Endometrial microvascular endothelial cells (primary cell): ENCODE measurements at regions not wholly inside any gene's neighbourhood (a gene's known extent, or its start where the extent isn't known, plus 50 kb on each side); places are given as distances from the start of the nearest gene placed in this dataset.

Experiments
- in situ Hi-C: cut with HindIII; loops from 2 replicates; pipeline ENCODE4 v1.10.0; 2017; ENCODE audit warnings: low sequenced_read_pairs, low pct_unique_long_range_greater_than_20kb; ENCODE audit errors: inconsistent ontology term

DNA sequence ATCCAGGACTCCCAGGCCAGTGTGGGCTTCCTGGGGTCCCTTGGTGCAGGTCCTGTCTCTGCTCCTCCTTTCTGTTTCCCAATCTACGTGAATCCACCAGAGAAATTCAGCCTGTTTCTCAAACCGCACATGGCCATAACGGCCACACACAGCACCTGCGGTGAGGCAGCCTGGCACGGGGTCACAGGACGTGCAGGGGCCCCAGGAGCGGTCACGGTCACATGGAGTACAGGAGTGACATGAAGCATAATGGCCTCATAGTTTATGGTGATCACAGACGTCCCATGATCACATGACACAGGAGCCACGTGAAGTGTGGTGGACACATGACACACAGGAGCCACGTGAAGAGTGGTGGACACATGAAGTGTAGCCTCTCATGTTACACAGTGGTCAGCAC lies 248.5 kb upstream of the IRX4 start:
- in situ Hi-C loops, result no loop called here

DNA sequence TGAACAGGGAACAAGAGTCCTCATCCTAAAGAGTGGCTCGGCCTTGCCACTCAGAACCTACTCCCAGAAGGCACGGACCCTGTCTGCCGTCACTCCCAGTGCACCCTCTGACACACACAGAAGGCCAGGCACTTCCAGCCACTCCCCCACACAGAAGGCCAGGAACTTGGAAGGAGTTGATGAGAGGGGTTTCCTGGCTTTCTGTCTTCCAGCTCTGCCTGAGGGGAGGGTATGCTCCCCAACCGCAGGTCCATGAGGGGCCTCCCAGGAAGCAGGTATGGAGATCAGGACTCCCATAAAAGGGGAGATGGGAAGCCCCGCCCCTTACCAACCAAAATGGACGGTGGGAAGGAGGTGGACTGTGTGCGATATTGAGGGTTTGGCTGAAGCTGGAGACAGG lies 247.6 kb upstream of the IRX4 start:
- in situ Hi-C loops, result no loop called here

DNA sequence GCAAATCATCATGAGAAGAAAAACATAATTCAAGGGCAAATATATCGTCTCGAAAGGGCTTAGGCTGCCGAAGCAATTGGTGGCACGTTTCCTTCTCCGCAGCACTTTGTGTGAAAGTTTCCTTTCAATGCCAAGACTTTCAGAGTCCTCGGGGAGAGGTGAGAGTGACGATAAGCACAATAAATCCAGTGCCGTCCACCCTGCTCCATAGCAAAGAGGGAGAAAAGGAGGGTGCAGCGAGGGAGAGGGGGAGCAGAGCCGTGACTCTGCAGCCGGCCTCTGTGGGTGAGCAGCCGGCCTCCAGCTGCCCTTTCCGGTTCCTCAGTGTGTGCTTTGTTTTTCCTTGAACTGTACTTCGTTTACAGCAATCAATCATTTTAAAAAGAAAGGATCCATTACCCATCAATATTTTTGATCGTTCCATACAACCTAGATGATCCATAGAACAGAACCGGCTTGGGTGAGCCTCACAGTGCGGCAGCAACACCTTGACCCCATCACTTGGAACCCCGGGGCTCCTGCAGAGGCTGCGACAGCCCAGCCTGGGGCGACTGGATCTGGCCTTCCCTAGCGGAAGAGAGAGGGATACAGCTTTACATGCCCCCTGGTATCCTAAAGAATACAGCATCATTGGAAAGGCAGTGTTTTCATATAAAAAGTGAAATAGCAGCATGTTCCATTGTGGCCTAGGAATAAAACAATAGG lies 247.0 kb upstream of the IRX4 start:
- in situ Hi-C loops, result no loop called here

DNA sequence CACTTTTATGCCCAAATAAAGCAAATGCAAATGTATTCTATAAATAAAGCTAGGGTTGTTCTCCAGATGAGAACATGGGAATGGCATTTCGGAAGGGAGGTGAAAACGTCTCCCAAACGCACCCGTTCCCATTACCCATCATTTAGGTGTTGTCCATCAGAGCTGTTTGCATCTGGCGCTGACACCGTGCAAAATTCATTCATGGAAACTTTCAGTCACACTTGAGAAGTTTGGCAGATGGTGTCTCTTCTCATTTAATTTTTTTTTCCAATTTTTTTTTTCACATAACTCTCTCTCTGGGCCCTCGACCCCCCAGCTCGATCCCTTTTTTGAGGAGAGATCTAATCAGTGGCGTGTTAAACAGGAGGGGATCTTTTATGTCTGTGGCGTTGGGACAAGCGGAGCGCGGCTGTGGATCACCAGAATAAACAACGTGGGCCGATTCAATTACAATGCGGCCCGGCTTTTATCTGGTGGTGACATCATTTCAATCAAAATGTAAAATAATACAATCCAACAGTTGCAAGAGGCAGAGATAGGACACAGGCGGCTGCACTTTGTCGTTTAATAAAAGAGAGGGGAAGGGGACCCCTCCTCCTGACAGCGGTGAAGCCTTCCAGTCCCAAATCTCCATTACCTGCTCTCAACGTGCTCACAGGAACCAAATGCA lies 246.1 kb upstream of the IRX4 start:
- in situ Hi-C loops, result no loop called here

DNA sequence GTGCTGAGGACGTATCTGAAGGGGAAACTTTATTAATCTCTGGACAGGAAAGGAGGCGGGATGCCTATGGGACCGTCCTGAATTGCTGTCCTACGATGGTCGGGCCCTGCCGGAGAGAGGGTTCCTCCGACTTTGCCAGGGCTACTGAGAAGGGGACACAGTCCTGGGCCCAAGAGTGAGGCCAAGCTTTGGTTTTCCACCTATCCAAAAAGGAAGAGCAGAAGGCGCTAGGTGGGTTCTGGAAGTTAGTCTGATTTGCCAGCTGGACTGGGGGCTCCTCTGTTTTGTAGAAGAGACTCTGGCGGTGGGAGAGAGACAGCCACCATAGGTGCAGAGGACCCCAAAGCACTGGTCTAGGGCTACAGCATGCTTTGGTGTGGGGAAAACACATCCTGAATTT lies 243.8 kb upstream of the IRX4 start:
- in situ Hi-C loops, result no loop called here

DNA sequence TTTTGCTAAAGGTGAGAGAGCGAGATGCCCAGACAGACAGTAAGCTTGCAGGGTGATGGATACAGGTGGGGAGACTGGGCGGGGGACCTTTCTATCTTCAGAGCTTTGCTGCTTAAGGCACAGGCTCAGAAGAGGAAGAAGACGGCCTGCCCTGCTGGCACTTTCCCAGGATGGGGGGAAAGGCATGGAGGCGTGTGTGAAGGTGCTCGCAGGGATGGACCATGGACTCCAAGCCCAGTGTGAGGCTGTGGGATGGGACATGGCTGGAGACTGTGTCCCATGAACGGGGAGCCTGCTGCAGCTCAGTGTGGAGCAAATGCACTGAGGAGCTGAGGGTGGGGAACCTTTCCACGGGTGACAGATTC lies 243.2 kb upstream of the IRX4 start:
- in situ Hi-C loops, result no loop called here

DNA sequence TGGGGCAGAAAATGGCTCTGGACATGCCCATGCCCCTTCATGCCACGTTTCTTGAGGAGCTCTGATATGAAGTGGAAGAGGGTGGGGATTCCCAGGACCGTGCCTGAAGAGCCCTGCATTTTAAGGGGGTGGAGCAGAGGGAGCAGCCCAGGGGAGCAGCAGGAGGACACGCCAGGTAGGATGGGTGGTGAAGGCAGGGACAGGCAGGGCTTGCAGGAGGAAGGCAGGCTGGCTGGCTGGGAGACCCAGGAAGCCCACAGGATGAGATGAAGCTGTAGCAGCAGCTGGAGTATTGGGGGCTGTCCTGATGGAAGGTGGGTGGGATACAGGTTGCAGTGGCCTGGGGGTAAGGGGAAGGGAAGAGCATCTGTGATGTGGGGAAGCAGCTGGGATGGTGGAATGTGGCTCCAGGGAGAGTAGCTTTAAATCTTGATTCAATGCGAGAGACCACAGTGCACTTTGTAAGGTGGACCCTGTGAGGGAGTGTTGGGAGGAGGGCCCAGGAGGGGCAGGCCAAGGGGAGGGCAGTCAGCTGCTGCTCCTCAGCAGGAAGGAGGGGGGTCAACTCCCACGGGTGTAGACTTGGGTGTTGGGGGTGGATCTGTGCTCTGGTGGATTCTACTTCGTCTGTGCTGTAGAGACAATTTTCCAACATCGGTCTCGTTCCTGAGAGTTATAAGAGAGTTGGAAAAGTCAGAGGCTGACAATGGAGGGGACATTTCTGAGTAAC lies 242.6 kb upstream of the IRX4 start:
- in situ Hi-C loops, result no loop called here

DNA sequence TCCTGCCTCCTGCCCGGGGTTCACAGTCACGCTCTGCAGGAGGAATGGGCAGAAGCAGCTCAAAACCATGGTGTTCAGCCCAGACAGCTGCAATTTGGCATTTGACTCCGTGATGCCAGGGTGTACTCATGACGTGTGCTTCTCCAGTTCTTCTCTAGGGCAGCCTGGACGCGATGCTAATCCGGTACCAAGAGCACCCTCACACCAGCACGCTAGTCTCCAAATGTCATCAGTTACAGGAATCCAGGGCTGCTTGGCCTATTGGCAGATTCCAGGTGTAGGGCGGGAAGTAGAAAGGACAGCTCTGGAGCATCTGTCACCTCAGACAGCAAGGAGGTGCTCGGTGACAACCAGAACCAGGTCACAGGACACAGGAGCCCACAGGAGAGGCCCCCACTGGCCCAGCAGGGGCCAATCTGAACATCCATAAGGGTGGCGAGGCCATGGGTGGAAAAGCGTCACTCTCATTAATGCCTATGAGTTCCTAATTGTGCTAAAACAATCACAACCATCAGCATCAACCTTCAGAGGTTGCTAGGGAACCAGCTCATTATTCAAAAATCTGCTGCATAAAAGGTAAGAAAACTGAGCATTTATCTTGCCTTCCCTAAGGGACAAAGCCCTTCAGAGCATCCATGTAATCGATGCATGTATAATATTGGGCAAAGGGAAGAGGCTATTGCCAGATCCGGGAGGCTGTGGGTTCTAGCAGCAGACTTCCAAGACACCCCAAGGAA lies 241.9 kb upstream of the IRX4 start:
- in situ Hi-C loops, result no loop called here

DNA sequence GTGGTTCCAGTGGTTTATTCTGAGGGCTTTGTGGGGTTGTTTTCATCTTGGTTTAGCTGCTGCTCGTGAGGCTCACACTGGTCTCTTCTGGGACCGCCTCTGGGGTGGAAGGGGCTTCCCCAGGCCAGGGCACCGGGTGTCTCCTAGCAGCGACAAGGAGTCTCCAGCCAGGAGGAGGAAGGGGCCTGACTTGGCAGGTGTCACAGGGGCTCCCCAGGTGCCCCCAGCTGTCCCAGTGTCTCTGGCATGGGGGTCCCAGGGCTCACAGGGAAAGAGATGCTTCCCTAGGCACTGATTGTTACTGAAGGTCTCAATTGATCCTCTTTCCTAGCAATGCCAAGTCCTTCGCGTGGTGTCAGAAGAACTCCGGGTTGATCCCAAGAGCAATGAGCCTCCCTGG lies 241.1 kb upstream of the IRX4 start:
- in situ Hi-C loops, result no loop called here

DNA sequence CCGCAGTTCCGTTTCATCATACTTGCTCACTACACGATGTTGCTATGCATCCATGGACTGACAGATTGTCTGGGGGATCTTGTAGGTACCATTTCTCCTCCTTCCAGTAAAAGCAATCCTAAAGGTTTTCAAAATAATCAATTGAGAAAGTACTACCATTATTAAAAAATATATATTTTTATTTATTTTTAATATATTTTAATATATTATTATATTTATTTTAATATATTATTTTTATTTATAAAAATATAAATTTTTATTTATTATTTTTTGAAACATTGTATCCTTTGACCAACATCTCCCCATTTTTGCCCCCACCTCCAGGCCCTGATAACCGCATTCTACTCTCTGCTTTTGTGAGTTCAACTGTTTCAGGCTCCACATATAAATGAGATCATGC lies 237.6 kb upstream of the IRX4 start:
- in situ Hi-C loops, result no loop called here

DNA sequence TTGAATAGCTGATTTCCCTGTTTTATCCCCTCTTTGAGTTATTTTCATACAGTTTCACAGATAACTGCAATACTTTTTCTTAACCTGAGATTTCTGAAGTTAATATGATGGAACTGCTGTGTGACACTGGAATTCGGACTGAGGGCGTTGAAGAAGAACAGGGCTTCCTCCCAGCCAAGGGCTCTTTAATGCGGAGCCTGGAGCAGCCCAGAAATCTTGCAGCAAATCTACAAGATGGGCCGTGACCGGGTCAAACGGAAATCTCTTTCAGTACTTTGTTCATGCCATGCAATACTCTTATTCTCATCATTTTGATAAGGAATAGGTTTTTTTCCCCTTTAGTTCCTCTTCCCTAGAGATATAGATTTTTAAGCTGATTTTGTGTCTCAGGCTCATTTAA lies 236.8 kb upstream of the IRX4 start:
- in situ Hi-C loops, result no loop called here

DNA sequence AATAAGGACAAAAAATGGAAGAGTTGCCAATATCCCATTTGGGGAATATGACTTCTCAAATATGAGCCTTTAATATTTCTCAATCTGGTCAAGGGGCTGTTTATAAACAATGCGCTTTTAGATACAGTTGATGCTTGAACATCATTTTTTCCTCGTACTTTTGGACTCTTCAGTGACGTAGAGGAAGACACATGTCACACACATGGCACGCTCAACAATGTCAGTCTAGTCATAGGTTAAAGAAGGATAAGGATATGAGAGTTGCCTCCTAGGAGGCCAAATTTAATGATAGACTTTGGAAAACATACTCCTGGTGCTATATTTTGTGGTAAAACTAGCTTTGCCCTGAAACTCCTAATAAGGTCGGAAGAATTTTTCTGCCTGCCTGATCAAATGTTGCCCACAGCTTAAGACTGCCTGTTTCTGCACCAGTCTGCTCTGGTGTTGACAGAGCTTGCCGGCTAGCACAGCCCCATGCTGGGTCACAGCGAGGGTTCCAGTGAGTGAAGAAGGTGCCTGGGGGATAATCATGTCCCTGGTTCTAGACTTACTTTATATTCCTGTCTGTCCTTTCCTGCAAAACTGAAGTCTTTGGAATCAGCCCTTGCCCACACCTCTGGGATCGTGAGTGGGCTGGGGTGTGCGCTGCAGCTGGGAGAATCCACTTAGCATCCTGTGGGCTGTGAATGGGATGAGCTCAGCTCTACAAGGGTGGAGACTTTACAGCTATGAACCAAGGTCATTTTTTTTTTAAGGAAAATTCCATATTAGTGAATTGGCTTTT lies 230.8 kb upstream of the IRX4 start:
- in situ Hi-C loops, result no loop called here

DNA sequence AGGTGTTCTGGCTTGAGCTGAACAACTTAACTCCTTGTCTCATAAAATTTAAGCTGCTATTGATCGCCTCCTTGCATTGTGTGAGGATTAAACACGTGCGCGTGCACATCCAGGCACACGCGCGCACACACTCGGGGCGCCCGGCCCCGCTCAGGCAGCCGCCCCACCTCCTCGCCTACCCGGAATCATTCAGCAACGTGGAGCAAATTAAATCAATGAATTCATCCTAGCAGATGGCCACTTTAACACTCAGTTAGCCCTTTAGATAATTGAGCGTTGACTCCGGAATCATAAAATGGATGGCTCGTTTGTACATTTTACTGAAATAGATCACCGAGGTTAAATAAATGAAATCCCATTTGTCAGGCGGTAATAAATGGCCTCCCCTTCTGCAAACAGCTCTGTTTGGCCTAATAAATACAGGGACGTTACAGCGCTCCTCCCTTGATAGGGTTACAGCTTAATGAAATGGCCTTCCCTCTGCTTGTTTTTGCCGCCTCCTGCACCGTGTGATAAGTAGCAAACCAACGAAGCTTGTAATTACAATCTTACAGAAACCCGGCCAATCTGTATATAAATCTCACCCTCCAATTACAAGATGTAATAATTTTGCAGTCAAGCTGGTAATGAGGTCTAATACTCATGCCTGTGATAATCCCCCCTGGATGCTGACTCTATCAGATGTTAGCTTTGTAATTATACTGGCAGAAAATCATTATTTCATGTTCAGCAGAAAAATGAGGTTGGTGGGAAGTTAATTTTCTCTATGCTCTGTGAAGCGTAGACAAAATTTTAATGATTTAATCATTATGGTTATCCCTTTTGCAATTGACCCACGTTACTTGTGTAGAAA lies 229.7 kb upstream of the IRX4 start:
- in situ Hi-C loops, result no loop called here

DNA sequence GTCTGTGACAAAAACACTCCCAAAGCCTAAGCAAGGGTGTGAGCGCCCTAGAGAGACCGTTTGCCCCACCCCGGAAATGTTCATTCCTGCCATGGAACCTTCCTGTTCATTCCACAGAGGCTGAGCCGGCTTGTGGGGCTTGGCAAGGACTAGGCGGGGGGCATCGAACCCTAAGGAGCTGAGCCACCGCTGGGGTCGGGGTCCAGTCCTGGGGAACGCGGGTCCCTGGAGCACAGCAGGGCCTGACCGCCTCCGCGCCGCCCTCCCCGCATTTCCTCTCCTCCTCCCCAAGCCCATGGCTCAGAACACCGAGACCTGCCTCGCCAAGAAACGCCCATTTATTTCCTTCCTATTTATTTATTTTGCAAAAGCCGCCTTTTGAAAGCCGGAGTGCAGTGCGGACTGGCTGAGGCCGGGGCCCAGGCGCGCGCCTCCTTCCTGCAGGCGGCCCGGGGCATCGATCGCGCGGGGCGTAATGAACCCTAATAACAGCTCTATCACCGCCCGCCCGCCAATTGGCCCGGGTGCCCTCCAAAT lies 228.9 kb upstream of the IRX4 start:
- in situ Hi-C loops, result no loop called here

DNA sequence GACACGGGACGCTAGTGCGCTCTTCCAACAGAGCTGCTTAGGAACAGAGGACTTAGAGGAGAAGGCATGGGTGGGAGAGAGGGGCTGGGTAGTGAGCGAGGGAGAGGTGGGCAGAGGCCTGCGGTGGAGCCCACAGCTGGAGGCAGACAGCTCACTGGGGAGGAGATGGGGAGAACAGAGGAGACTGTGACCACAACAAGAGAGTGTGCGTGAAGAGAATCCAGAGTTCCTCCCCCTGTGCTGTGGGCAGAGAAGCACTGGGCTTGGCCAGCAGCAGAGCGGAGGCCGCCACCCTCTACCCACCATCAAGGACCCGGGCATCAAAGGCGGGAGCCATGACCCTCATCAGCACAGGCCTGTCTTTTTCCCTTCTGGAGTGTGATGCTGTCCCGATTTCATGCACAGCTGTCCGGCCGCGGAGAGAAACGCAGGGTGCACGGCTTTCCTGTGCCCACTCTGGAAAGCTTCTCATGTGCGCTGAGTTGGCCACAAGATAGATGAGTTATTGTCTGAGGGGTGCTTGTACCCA lies 228.3 kb upstream of the IRX4 start:
- in situ Hi-C loops, result no loop called here

DNA sequence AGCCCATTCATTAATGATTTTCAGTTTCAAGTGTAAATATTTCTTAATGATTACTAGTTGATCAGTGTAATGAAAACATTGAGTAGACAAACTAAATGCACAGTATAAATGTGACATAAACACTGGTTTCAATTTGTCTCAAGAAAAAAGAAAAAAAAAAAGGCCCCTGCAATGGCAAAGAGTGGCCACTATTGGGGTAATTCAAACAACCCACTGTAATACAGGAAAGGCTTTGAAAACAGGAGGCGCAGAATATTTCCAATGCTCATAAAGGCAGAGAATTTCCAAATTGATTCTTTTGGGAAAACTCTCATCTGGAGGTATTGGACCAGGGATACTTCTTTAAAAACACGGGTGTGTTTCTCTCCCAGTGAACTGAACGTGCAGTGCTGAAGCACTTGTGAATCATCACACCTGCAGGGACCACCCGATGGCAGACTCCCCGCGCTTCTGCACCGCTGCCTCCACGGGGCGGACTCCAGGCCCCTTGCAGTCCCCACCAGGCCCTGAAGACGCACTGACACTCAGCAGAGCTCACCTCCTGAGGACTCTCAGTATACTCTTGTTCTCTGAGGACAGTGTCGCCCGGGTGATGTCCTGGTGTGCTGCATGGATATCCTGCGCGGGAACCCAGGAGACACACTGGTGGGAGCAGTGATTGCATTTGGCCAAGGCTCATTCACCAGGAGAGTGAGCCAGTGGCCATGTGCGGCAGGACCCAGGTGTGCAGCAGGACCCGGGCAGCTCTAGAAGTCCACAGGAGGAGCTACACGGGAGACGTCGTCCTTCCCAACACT lies 227.6 kb upstream of the IRX4 start:
- in situ Hi-C loops, result no loop called here

DNA sequence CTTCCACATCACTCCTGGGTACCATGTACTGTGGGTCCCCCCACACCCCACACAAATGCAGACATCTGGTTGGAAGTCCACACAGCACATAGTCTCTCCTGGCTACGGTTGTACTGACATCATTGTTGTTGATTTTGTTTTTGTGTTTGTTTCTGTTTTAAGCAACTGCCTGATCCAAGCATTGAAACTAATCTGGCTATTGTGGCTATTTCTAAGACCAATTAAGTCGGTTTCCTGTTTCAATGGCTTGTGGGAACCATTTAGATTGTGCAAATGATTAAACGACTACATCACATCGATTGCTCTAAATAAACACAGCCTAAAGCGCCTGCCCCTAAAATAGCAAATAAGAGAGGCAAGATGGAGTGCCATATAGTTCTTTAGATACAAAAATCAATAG lies 226.8 kb upstream of the IRX4 start:
- in situ Hi-C loops, result no loop called here
